ENCODE measurements at regions not wholly inside any gene's neighbourhood (a gene's known extent, or its start where the extent isn't known, plus 50 kb on each side); places are given as distances from the start of the nearest gene placed in this dataset.

DNA sequence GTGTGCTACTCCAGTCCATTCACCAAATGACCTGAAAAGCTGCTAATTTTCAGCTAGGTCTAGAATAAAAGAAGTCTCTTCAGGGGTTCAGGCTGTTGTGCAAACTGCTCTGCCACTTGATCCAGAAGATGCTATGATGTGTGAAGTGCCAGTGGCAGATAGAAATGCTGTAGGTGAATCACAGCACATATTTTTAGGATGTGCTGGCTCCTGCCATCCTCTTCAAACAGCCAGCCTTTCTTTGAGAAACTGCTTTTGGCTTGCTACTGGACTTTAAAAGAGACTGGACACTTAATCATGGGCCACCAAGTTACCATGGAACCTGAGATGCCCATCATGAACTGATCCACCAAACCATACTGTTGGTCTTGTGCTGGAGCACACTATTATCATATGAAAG is 322.1 kb downstream of the EN1 start:
- Mint-ChIP-seq H3K4me1 (ENCODE audit: low read depth, unreplicated experiment) (no peaks in the 10 kb centered on the region), H3K36me3 (ENCODE audit: insufficient read depth, unreplicated experiment) (no peaks in the 10 kb centered on the region), H3K4me3 (ENCODE audit: unreplicated experiment) (no peak overlapping the region), H3K9me3 (ENCODE audit: unreplicated experiment) (no peaks in the 10 kb centered on the region), H3K27me3 (ENCODE audit: insufficient read depth, unreplicated experiment) (peaks cover 6% of the 10 kb centered on the region), H3K27ac (ENCODE audit: unreplicated experiment) (no peak overlapping the region)
- H3K36me3 ChIP-seq (ENCODE audit: control insufficient read depth, insufficient read depth, low read length): no peaks in the 10 kb centered on the region
- H3K9me3 ChIP-seq: 0 out of 2 replicates have a peak, but pooled peaks cover 3% of the 10 kb centered on the region
- no peak for DNase-seq
- POLR2A ChIA-PET: no interaction called here
- no peaks in the 10 kb centered on the region for H3K4me1 ChIP-seq
- intact Hi-C loops (cut with micrococcal nuclease; ENCODE audit: unreplicated experiment): no loop called here
- CTCF ChIA-PET: no interaction called here
- no TSS peak for BruUV-seq (replicated peaks)
- H3K4me3 ChIP-seq (ENCODE audit: low read depth, low read length): no peak overlapping the region
- TF ChIP-seq, protein P1, sequence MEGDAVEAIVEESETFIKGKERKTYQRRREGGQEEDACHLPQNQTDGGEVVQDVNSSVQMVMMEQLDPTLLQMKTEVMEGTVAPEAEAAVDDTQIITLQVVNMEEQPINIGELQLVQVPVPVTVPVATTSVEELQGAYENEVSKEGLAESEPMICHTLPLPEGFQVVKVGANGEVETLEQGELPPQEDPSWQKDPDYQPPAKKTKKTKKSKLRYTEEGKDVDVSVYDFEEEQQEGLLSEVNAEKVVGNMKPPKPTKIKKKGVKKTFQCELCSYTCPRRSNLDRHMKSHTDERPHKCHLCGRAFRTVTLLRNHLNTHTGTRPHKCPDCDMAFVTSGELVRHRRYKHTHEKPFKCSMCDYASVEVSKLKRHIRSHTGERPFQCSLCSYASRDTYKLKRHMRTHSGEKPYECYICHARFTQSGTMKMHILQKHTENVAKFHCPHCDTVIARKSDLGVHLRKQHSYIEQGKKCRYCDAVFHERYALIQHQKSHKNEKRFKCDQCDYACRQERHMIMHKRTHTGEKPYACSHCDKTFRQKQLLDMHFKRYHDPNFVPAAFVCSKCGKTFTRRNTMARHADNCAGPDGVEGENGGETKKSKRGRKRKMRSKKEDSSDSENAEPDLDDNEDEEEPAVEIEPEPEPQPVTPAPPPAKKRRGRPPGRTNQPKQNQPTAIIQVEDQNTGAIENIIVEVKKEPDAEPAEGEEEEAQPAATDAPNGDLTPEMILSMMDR (IDR thresholded peaks at IDR 0.05; ENCODE audit: insufficient read depth in 1 of 2, low read depth in 1 of 2, low read length in 1 of 2, severe bottlenecking in 1 of 2, unreplicated experiment in 1 of 2): no peak
- H3K27me3 ChIP-seq (replicated peaks; ENCODE audit: control insufficient read depth, insufficient read depth, low read length): no peaks in the 10 kb centered on the region

DNA sequence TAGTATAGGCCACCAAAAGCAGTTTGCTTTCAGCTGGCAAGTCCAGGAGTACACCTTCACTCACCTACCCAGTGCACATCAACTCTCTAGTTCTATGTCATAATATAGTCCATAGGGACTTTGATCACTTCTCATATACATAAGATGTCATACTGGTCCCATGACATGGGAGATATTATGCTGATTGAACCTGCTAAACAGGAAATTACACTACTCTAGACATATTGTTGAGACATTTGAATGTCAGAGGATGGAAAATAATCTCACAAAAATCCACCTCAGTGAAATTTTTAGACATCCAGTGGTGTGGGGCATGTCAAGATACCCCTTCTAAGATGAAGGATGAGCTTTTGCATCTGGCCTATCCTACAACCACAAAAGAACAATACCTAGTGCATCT is 322.5 kb downstream of the EN1 start:
- no peaks in the 10 kb centered on the region for H3K36me3 ChIP-seq (ENCODE audit: control insufficient read depth, insufficient read depth, low read length)
- no peak overlapping the region for H3K27ac Mint-ChIP-seq (ENCODE audit: unreplicated experiment)
- H3K27me3 Mint-ChIP-seq (ENCODE audit: insufficient read depth, unreplicated experiment): peaks cover 6% of the 10 kb centered on the region
- no peaks in the 10 kb centered on the region for H3K9me3 Mint-ChIP-seq (ENCODE audit: unreplicated experiment)
- intact Hi-C loops (cut with micrococcal nuclease; ENCODE audit: unreplicated experiment): no loop called here
- no peak for DNase-seq
- H3K4me1 Mint-ChIP-seq (ENCODE audit: low read depth, unreplicated experiment): no peaks in the 10 kb centered on the region
- ChIA-PET CTCF (no interaction called here), POLR2A (no interaction called here)
- 0 out of 2 replicates have a peak, but pooled peaks cover 3% of the 10 kb centered on the region for H3K9me3 ChIP-seq
- no peaks in the 10 kb centered on the region for H3K4me1 ChIP-seq
- no TSS peak for BruUV-seq (replicated peaks)
- no peaks in the 10 kb centered on the region for H3K36me3 Mint-ChIP-seq (ENCODE audit: insufficient read depth, unreplicated experiment)
- no peak overlapping the region for H3K4me3 Mint-ChIP-seq (ENCODE audit: unreplicated experiment)
- TF ChIP-seq, protein P1 (IDR thresholded peaks at IDR 0.05; ENCODE audit: insufficient read depth in 1 of 2, low read depth in 1 of 2, low read length in 1 of 2, severe bottlenecking in 1 of 2, unreplicated experiment in 1 of 2): no peak
- H3K27me3 ChIP-seq (replicated peaks; ENCODE audit: control insufficient read depth, insufficient read depth, low read length): no peaks in the 10 kb centered on the region
- H3K4me3 ChIP-seq (ENCODE audit: low read depth, low read length): no peak overlapping the region

DNA sequence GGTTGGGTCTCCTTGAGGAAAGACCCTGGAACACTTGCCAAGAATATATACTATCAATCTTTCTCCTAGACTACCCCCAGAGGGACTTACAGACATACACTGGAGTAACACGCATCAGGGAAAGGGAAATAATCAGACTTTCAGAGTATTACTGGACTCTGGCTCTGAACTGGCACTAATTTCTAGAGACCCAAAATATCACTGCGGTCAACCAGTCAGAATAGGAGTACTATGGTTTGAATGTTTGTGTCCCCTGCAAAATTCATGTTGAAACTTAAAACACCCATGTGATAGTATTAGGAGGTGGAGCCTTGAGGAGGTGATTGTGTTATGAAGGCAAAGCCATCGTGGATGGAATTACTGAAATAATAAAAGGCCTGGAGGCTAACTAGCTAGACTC is 323.7 kb downstream of the EN1 start:
- DNase-seq: no peak
- Histone ChIP-seq H3K4me1 (no peaks in the 10 kb centered on the region), H3K9me3 (peaks cover 7% of the 10 kb centered on the region; the same call in 1 of the 2 replicates), H3K36me3 (ENCODE audit: control insufficient read depth, insufficient read depth, low read length) (no peaks in the 10 kb centered on the region), H3K4me3 (ENCODE audit: low read depth, low read length) (no peak overlapping the region), H3K27me3 (replicated peaks; ENCODE audit: control insufficient read depth, insufficient read depth, low read length) (no peaks in the 10 kb centered on the region)
- peaks cover 6% of the 10 kb centered on the region for H3K27me3 Mint-ChIP-seq (ENCODE audit: insufficient read depth, unreplicated experiment)
- TF ChIP-seq, protein P1 (IDR thresholded peaks at IDR 0.05; ENCODE audit: insufficient read depth in 1 of 2, low read depth in 1 of 2, low read length in 1 of 2, severe bottlenecking in 1 of 2, unreplicated experiment in 1 of 2): no peak
- no peaks in the 10 kb centered on the region for H3K4me1 Mint-ChIP-seq (ENCODE audit: low read depth, unreplicated experiment)
- H3K9me3 Mint-ChIP-seq (ENCODE audit: unreplicated experiment): no peaks in the 10 kb centered on the region
- ChIA-PET POLR2A (no interaction called here), CTCF (no interaction called here)
- no TSS peak for BruUV-seq (replicated peaks)
- no peaks in the 10 kb centered on the region for H3K36me3 Mint-ChIP-seq (ENCODE audit: insufficient read depth, unreplicated experiment)
- H3K4me3 Mint-ChIP-seq (ENCODE audit: unreplicated experiment): no peak overlapping the region
- H3K27ac Mint-ChIP-seq (ENCODE audit: unreplicated experiment): no peak overlapping the region
- intact Hi-C loops (cut with micrococcal nuclease; ENCODE audit: unreplicated experiment): no loop called here

Measured in Caco-2 (cell line).